ENCODE measurements at regions not wholly inside any gene's neighbourhood (a gene's known extent, or its start where the extent isn't known, plus 50 kb on each side); places are given as distances from the start of the nearest gene placed in this dataset.

GRCh38 chr18:23378302-23378686 lies 74.8 kb upstream of the RIOK3 start (continued):
- TF ChIP-seq, protein P1, sequence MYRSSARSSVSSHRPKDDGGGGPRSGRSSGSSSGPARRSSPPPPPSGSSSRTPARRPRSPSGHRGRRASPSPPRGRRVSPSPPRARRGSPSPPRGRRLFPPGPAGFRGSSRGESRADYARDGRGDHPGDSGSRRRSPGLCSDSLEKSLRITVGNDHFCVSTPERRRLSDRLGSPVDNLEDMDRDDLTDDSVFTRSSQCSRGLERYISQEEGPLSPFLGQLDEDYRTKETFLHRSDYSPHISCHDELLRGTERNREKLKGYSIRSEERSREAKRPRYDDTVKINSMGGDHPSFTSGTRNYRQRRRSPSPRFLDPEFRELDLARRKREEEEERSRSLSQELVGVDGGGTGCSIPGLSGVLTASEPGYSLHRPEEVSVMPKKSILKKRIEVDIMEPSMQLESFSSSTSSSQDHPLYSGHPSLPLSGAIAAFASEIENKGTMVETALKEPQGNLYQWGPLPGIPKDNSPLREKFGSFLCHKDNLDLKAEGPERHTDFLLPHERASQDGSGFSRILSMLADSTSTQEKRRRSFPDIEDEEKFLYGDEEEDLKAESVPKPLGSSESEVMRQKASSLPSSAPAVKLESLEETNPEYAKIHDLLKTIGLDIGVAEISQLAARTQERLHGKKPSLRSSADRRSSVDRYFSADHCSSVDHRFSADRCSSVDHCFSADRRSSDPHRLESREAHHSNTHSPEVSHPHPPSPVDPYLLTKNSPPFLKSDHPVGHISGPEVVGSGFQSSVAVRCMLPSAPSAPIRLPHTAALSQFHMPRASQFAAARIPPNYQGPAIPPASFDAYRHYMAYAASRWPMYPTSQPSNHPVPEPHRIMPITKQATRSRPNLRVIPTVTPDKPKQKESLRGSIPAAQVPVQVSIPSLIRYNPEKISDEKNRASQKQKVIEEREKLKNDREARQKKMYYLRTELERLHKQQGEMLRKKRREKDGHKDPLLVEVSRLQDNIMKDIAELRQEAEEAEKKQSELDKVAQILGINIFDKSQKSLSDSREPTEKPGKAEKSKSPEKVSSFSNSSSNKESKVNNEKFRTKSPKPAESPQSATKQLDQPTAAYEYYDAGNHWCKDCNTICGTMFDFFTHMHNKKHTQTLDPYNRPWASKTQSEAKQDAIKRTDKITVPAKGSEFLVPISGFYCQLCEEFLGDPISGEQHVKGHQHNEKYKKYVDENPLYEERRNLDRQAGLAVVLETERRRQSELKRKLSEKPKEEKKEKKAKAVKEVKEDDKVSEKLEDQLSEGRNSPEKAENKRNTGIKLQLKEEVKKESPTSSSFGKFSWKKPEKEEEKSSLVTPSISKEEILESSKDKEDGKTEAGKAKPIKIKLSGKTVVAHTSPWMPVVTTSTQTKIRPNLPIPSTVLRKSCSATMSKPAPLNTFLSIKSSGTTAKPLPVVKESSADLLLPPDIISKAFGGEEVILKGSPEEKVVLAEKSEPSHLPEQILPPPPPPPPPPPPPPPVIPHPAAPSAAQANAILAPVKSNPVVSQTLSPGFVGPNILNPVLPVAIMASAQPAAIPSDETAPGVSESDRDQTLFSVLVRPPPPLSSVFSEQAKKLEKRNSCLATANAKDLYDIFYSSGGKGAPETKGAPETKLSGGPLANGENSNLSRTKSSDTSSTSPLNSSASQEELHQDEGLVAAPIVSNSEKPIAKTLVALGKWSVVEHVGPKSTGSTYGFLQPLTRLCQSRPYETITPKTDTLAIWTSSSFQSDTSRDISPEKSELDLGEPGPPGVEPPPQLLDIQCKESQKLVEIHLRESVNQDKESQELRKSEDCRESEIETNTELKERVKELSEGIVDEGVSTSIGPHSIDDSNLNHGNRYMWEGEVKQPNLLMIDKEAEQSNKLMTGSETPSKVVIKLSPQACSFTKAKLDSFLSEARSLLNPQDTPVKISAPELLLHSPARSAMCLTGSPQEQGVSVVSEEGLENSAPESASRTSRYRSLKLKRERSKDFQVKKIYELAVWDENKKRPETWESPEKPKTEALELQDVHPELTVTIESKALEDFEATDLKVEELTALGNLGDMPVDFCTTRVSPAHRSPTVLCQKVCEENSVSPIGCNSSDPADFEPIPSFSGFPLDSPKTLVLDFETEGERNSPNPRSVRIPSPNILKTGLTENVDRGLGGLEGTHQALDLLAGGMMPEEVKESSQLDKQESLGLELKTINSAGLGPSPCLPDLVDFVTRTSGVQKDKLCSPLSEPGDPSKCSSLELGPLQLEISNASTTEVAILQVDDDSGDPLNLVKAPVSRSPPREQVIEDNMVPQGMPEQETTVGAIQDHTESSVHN (IDR thresholded peaks at IDR 0.05; ENCODE audit: borderline replicate concordance in 1 of 2, low read depth in 1 of 2) = no peak
- TF ChIP-seq RFX7 (CRISPR knock-in tag; IDR thresholded peaks at IDR 0.05) = no peak
- TF ChIP-seq ZFX (CRISPR knock-in tag; IDR thresholded peaks at IDR 0.05) = no peak
- TF ChIP-seq ZNF197 (CRISPR knock-in tag; IDR thresholded peaks at IDR 0.05; ENCODE audit: low read depth) = no peak
- no peak for TF ChIP-seq NFIC (IDR thresholded peaks at IDR 0.05)
- TF ChIP-seq KAT8 (IDR thresholded peaks at IDR 0.05; ENCODE audit: low read depth) = no peak
- no peak for TF ChIP-seq TCF7L2 (IDR thresholded peaks at IDR 0.05; ENCODE audit: low read depth, low read length)
- TF ChIP-seq ZNF764 (CRISPR knock-in tag; IDR thresholded peaks at IDR 0.05; ENCODE audit: low read depth) = no peak
- TF ChIP-seq RBM15 (IDR thresholded peaks at IDR 0.05; ENCODE audit: insufficient read depth, low read length) = no peak
- no peak for TF ChIP-seq CUX1 (CRISPR knock-in tag; IDR thresholded peaks at IDR 0.05)
- TF ChIP-seq ZNF239 (CRISPR knock-in tag; IDR thresholded peaks at IDR 0.05) = no peak

Measured in K562 (cell line).